NCI-H2081 treated with DMSO at 0.1 percent for 48 hours (cell line): ENCODE measurements at regions not wholly inside any gene's neighbourhood (a gene's known extent, or its start where the extent isn't known, plus 50 kb on each side); places are given as distances from the start of the nearest gene placed in this dataset.
"Not testable (repeated sequence)": the region's sequence is repeated elsewhere in the genome, so short reads cannot be mapped to it uniquely, and the experiment has no call there.

Source experiments
- DNase-seq: peaks from one replicate; lab custom pipeline; 2025; lab: John Stamatoyannopoulos, UW

DNA sequence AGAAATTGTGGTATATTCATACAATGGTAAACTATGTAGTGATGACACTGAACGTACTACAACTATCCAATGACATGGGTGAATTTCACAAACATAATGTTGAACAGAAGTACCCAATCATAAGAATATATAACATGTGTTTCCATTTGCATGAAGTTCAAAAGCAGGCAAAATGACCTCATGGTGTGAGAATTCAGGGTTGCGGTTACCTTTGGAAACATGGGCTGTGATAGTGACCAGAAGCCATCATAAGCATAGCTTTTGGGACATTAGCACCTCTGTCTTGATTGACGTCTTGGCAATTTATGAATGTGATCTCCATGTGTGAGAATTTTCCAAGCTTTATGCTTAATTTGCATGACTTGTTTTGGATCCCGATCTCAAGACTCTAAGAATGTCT, 500.1 kb upstream of the JAG1 start:
- no peak for DNase-seq

DNA sequence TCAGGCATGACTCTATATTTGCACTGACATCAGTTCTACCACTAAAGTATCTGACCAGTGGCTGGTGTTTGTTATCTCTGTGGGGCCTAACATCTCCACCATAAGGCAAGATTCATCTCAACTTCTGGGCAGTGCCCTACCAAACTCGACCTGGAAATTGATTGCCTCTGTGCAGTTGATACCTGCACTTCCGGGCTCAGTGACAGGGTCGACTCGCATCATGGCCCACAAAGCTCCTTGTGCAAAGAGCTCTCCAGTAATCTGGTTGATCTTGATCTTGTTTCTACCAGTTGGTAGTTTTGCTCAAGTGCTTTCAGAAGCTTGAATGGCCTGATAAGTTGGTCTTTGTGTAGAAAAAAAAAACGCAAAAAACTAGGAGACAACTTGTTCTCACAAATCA, 501.1 kb upstream of the JAG1 start:
- DNase-seq = no peak

DNA sequence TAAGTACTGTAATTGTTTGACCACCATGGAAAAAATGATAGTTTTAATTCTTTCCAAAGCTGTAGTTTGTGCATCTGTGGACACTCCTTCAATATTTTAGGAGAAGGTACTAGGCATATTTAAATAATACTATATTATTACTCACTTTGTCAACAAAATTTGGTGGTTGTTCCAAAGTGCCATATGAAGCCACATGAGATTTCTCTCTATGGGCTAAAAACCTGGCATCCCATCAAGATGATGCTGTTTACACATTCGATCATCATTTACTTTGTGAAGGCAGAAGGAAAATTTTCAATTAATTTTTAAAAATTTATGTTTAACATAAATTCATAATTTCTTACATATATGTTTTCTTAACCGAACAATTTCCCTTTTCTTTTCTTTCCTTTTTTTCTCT, 502.6 kb upstream of the JAG1 start:
- DNase-seq = no peak

DNA sequence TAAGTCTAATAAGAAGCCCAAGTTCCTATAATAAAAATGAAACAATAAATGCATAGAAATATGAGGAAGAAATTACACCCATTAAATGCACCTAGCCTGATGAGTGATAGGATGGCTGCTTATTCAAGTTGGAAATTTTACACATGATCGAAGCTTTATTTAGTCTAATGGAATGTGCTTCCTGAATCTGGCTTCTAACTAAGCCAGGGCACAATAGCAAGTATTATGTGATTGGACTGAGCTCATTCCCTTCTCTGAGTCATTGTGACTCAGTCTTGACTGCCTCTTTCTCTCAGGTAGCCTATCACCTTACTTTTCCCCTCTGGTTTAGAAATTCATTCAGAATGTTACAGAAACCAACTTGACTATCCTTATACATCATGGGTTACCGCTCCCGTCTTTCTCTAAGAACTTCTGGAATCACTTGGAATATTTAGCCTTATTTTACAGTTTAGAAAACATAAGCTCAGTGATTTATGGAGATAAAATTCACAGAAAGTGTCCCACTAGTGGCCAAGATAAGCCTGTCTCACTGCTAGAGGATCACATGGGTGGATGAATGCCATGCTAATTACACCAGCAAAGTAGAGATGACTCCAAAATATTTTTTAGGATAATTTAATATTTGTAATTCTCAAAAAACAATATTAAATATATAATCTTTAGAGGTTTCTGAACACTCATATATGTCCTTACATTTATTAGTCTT, 505.3 kb upstream of the JAG1 start:
- no peak for DNase-seq

DNA sequence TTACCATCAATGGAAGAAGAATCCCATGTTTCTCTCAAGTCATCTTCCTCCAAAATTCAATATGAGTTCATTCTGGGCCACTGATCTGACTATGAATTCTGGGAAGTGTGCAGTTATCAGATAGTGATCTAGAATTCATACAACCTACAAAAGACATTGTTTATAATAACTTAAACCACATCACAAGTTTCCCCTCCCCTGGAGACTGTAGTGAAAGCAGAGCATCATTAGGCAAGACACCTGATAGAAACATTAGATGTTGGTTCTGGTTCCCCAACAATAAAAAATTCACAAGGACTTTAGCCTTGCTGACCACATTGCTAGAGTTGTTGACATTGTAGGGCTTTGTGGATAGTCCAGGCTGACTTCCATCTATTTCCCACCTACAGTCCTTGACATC, 506.4 kb upstream of the JAG1 start:
- DNase-seq = no peak

DNA sequence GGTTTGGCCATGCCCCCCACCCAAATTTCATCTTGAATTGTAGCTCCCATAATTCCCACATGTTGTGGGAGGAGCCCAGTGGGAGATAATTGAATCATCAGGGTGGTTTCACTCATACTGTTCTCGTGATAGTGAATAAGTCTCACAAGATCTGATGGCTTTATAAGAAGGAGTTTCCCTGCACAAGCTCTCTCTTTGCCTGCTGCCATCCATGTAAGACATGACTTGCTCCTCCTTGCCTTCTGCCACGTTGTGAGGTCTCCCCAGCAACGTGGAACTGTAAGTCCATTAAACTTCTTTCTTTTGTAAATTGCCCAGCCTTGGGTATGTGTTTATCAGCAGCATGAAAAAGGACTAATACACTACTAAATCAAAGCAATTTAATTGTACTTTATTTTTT, 507.3 kb upstream of the JAG1 start:
- not testable (repeated sequence) for DNase-seq

DNA sequence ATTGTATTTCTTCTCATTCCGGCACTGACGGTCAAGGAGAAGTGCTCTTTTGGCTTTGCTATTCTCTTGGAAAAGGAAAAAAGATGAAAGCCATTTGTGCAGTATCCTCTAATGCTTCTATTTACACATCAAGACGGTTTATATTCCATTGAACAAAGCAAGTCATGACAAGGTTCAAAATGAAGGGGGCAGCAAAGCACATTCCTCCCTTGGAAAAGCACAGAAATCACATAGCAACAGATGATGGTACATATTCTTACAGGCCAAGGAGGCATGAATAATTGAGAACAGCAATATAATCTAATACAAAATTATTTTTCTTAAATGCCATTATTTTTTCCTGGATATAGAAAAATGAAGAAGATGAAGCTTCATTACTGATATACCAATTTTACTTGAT, 508.2 kb upstream of the JAG1 start:
- DNase-seq = no peak

DNA sequence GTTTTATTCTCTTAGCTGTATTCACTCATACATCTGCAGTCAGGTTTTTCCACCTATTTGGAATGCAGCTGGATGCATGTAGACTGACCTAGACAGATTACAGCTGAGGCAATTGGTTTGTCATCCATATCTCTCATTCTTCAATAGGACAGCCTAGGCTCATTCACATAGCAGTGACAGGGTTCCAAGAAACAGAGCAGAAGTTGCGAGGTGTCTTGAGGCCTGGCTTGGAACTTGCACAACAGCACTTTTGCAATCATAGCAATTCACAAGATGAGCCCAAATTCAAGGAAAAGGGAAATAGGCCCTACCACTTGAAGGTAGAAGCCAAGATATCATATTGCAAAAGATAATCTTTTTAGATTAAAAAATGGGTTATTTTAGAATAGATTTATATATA, 508.9 kb upstream of the JAG1 start:
- no peak for DNase-seq

DNA sequence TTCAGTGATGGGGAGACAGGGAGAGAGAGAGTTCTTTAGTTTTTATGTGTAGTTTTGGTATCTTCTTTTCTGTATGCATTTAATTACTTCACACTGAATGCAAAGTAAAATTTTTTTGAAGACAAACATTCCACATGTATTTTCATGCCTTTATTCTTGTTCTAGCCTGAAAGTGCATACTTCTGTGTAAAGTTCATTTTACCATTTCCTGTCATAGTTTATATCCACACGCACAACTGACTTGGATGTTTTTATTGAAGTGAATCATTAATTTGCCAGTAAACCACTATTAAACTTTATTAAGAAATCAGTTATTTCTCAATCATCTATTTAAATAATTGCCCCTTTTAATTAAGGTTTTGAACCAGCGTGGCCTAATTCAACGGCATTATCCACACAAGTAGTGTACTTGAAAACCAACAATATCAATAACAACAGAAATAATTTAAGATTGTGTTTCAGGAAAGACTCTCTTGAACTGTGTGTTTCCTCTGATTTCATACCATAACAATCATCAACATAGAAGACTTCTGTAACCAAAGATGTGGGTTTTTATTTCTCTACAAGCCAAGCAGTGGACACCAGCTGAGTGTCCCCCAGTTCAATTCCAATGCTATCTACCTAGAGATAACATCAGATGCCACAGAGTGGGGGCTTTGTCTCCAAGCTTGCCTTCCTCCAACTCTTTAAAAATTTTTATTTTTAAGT, 512.7 kb upstream of the JAG1 start:
- no peak for DNase-seq

DNA sequence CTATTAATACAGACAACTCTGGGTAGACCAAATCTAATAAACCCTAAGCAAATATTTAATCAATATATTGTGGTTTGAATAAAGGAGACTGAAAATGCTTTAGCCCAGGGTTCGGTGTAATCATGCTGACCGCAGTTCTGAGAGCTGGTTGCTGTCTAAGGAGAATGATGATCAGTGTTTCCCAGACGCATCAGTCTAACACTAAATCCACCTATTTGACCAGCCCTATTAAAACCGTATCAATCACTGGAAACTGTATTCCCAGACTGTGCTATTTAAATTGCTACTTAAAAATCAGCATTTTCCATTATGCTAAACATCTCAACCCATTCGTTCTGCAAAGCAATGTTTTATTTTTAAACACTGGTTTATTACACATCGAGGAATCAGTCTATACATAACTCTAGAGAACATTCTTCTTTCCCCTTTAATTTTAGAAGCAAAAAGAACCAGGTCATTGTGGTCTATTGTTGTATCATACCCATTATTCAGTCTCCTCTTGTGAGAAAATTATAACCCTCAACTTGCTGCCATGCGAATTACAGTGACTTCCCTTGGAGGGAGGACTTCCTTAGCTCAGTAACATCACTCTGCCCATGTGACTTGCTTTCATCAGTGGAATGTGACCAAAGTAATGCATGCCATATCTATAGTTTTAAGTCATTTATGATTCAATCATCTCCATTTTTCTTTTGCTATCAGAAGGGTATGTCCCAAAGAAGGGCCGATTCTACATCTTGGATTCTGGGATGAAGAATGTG, 515.2 kb upstream of the JAG1 start:
- no peak for DNase-seq

DNA sequence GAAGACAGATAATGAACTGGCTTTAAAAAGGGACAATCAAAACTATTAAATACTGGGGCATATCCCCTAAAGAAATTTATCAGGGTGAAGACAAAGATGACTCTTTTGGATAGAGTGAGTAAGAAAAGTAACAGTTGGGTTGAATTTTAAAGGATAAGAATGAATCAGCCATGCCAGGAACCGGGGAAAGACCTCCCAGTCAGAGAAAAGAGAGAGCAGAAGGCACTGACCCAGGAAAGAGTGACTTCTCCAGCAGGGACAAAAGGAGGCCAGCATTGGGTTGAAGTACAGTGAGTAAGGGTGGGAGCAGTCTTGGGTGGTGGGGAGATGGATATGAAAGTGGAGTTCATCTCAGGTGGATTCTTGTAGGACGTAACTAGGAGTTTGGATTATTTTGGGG, 516.9 kb upstream of the JAG1 start:
- DNase-seq = no peak

DNA sequence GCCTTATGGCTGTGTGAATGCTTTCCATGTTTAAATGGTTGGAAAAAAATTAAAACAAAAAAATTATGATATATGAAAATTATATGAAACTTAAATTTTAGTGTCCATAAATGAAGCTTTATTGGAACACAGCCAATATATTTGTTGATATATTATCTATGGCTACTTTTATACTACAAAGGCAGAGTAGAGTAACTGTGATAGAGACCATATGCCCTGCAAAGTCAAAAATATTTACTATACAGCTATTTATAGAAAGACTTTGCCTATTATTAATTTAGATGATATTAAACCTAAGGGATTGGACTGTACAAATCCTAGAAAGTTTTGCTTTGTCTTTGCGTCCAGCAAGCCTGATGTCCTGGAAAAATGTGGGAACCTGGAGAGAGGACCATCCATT, 518.3 kb upstream of the JAG1 start:
- no peak for DNase-seq

DNA sequence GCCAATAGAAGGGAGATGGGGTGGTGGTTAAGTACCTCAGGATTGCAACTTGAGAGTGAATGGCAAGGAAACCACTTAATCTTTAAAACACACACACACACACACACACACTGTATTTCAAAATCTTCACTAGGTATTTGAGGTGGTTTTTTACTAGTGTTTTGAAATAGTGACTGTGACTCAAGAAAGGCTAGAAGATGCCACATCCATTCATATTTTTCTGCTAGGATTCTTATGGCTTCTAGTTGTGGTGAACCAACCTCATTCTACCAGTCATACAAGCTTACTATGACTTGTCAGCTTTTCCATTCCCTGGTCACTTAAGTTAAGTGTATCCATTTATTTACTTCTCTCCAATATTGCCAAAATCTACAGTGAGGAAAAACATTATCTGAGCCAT, 519.4 kb upstream of the JAG1 start:
- DNase-seq = no peak

DNA sequence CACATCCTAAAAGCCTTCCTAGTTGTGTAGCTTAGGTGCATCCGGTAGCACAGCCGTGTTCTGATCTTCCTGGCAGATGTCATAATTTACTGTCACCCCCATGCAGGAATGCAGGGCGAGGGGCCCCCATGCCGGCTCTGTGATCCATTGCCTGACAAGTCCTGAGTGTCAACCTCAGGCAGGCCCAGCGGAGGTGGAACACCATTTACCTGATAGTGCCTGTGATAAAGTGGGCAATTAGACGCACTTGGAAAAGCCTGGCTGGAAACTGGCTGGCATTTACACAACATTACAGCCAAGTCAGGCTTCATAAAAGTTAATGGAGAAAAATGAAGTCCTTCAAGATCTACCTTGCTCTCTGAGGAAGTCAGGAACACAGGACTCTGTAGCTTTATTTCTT, 521.4 kb upstream of the JAG1 start:
- DNase-seq = no peak

DNA sequence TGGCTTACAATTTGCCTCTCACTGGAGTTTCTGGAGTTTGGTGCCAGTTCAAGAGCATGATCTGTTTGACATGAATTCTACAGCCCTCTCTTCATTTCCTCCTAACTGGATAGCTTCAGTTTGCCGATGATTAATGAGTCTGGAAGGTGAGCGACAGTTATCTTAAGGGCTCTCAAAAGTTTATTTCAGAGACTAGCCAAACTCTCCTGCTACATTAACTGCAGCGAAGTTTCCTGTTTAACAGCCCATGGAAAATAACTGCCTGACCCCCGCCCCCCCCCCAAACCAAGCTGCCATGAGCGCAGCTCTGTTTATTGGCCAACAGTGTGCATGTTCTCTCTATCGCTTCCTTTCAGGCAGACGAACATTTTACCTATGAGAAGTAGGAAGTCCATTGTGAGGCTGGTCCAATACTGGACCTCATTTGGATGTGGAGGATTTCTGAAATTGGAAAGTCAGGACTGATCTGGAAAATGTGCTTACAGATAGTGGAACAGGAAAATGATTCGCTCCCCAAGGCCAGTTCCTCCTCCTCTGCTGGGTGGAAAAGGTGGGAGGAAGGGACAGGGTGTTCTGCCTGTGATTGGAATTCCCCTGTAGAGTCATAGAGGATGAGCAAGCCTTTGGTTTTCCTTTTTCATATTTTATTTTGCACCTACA, 522.2 kb upstream of the JAG1 start:
- DNase-seq = no peak

DNA sequence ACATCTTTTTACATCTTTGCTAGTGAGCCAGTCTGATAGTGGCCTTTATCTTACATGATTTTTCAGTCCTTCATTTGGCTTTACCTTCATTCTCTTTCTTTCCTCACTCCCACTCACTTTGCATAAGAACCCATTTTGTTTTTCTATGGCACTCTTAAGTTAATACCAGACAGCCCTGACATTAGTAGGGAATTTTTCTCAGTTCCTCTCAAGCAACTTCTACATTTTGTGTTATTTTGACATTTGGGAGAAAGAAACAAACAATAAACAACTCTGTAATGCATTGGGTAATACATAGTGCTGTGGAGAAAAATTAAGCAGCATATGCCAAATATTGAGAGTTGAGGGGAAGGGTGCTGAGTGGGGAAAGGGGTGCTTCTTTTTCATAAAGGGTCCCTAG, 524.1 kb upstream of the JAG1 start:
- DNase-seq = no peak

DNA sequence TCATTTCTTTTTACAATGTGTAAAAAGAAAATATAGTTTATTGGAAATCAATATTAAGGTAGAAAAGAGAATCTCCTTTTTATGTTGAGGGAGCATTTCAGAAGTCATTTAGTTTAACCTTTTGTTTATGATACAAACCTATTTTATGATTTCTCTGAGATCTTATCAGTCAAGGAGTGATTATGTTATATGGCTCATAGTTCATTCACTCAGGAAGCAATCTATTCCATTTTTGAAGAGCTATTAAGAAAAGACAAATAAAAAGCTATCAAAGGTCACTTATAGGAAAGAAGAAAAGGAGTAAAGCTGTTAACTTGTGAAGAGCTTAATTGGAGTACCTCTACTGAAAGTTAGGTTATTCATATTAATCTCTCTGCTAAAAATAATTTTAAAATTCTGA, 526.6 kb upstream of the JAG1 start:
- DNase-seq = no peak

DNA sequence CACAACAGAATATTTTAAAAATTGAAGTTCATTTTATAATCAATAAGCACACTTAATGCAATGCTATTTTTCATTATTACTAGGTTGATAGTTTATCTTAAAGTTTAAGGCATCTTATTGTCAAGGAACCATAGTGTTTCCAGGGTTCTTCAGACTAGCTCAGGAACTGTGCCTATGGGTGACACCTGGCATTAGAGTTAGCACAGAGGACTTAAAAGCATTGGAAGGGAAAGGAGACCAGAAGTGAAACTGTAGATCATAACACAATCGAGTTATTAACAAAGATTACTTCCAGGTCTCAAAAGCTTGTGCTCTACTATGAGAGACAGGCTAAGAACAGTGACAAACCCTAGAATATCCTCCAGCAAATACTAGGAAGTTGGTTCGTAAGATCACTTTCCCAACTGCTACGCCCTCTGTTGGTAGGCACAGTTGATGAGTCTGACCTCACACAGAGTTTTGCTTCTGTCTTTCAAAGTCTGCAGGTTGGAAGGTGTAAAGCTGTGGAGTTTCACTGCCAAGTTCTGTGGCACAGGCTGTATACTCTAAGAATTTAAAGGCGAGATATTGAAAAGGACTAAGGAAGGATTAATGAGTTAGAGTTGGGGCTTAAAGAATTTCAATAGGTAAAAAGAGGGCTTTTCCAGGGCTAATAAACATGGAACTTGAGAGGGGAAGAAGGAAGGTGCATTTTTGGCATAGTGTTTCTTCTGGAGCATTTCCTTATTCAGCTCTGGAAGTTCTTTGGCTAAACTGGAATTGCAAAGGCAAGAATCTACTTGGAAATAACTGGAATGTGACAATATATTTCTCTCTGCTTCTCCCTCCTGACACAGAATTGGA, 531.3 kb upstream of the JAG1 start:
- DNase-seq = no peak

DNA sequence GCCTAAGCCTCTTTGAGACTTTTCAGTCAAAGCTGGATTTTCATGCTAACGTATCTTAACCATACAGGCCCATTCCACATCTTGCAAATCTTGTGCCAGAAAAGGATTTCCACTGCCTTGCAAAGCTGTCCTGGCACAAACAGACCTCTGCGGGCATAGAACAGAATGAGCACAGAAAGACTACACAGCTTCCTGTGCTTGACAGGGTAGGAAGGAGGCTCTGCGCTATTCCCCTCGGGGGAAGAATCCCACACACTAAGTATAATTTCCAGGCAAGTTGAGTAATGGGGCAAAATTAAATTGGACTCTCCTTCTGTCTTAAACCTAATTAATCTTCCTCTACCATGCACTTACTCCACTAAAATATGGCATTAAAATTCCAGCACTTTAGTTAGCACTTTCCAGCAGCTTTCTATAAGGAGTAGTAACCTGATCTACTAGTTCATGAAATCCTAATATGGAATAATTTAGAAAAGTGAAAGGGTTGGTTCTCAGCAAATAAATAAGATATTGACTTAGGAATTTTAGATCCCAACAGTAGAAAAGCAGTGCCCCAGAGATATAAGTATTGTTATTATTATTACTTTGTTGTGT, 532.1 kb upstream of the JAG1 start:
- no peak for DNase-seq

DNA sequence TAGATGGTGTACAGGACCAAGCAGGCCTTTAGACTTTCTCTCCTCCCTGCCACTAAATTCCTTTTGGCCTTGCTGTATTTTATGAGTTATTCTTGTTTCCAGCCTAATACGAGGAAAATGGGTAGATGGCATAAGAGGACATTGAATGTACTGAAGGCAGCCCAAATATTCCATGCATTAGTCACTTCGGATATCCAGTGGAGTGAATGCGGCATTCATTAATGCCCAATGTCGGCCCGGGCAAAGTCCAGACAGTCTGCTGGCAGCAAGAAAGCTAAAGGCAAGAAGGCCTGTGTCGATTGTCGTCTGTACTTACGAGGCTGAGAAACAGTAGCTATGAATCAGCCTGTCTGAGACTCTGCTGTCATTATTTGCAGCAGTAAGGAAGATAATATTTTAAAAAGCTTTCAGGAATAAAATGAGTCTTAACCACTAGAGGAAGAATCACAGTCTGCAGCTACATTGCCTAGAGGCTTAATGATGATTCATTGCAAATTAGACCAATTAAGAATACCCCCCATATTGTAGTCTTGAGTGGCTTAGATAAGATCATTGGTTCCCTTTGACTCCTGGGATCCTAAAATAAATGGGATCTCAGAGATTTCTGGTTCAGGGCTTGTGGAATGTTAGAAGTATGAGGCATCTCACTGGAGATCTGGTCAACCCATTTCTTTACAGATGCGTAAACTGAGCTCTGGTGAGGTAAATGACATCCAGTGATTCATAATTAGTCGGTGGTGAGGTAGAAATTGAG, 534.1 kb upstream of the JAG1 start:
- no peak for DNase-seq

DNA sequence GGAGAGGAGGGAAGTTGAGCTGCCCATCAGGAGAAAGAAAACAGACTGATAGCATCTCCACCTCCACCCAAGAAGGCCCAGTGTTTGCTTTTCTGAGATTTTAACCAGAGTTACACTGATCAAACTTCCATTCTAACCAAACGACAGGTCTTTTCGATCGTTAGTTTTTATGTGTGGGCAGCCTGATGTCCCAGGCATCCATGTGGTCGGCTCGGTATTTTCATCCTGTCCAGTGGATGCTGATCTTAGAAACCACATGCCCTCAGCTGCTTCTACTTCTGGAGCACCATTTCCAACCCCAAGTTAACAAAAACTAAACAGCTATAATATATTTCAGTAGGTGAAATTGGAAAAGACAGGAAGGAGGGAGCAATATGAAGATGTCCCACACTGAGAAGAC, 536.8 kb upstream of the JAG1 start:
- no peak for DNase-seq
